ENCODE measurements at regions not wholly inside any gene's neighbourhood (a gene's known extent, or its start where the extent isn't known, plus 50 kb on each side); places are given as distances from the start of the nearest gene placed in this dataset.
"Not testable (repeated sequence)": the region's sequence is repeated elsewhere in the genome, so short reads cannot be mapped to it uniquely, and the experiment has no call there.

DNA sequence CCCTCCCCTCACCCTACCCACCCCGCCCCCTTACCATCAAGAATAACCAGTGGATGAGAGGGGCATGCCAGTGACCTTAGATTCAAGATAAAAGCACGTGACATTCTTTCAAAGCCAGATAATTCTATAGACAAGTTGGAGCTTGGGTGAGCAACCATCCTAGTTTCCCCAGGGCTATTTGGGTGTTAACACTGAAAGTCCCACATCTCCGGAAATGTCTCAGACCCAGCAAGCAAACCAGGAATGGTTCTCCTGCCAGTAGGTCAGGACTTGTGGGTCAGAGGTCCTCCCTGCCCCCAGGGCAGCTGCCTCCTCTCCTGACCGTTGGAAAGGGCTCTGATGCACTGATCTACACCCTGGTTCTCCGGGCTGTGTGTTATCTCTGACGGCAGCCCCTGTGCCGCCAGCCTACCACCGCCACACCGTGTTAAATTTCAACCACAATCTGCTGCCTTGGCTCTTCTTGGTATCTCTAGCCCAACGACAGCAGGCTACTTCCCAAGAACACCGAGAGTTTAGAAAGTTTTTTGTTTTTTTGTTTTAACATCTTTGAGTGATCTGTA is 287.0 kb downstream of the BCL2L11 start:
- not testable (repeated sequence) for DNase-seq

GRCh38 chr2:111410868-111411406 is 290.2 kb downstream of the BCL2L11 start:
- DNase-seq, result peak; percentile 42

DNA sequence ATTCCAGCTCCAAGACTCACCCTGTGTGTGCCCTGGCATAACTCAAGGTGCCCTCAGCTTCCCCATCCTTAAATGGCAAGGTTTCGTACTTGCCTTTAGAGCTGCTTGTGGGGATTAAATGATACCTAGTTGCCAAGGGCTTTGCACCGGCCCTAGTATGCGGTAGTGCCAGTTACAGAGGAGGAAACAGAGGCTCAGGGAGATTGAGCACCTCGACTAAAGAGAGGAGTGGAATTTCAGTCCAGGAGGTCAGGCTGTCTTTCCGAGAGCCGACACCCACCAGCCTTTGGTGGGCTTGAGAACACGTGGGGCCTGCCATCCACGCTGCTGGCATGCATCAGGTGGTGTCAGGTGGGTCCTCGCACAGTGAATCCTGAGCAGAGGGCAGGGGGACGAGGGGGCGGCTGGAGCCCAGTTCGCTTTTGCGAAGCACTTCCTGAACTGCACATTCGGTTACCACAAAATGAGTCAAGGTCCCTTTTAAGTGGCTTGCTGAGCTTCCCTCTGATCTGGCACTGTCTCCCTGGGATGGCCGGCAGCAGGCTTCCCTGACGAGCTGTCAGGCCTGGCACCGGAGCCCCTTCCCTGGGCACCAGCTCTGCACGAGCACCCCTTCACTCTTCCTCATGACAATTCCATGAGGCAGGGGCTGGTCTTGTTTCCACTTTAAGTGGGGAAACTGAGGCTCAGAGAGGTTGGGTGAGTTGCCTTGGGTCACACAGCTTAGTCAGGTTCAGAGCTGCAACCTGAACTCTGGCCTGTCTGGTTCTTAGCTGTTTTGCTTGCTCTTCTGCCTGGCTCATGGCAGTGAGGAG is 291.4 kb downstream of the BCL2L11 start:
- peak; percentile 63 for DNase-seq

DNA sequence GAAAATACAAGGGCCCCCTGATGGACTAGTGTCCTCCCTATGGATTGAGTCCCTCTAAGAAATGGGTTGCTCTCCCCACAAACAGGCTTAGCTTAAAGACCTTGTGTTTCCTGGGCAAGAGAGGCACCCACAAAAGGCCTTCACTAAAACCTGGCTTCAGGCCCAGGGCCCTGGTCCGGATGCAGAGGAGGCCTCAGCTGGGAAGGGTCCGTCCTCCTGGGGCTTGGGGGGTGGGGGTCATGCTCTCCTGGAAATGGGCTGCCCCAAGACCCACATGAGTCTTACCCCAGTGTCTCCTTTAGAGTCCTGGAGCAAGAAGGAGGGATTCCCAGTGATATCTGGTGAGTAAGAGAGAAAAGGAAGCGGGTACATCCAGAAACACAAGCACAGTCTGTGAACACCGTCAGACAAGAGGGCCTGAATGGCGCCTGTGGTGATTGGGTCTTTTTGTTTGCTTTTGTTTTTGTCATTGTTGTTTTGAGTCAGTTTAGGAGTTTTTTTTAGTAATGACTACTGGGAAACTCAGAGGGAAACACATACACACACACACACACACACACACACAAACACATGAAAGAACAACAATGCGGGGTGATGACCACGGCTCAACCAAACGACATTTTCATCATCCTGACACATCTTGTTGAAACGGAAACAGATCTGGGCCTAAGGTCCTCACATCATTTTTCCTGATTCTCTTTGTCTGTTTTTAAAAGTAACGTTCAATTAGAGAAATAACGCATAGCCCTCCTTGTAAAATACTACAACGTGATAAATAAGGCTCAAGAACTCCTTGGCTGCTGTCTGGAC is 292.3 kb downstream of the BCL2L11 start:
- peak; percentile 55 for DNase-seq

GRCh38 chr2:111413950-111414349 is 293.2 kb downstream of the BCL2L11 start:
- peak; percentile 56 for DNase-seq

DNA sequence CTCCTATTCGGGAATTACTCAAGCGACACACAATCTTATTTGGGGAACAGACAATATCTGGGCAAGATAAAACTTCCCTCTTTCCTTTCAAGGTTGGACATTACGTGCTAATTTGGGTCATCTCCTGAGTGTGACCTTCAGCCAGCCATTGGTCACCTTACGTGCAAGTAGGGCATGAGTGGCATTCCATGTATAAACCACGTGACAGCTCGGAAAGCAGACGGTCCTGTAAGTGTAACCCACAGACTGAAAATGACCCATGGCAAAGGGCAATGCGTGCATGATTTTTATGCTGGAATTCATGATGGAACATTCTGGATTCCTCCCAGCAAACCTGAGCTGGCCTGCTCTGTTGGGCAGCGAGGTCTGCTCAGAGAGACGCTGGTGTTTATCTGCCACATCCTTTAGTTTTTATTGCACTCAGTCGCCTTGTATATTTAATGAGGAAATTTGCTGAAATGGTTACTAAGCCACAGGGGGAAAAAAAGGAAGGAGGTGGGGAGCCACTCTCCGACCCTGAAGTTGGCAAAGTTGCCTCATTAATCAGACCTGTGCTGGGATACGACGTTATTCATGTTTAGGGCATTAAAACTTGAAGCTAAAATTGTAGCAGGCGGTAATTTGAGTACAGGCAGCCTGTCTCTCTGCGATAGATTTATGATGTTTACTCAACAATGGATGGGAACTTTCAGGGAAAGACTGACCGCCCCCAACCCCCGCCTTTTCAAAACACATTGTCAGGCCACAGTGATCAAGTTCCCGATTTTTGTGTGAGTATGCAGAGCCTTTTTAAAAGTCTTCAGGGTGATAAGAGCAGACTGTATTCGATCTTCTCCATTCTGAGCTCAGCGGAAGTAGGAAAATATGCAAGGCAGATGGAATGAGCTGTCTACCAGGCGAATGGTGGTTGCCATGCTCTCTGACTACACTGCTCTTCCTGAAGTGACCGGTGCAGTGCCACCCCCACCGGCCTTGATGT is 295.3 kb downstream of the BCL2L11 start:
- DNase-seq, result peak; percentile 30

DNA sequence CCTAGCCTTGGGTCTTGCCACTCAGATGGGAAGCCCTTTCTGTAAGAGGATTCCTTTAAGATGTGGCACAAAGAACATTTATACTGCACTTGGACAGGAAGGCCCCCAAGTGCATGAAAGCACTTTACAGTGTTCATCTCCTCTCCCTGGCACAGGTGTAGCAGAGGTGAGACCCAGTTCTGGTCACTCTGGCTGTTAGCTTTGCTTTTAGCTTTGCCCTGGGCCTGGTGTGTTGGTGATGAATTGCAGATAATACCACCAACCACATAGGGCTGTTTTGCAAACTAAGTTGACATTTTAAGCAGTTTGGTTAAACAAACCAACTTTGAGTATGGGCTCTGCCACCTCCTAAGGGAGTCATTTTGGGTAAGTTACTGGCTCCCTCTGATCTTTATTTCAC is 296.3 kb downstream of the BCL2L11 start:
- peak; percentile 55 for DNase-seq

DNA sequence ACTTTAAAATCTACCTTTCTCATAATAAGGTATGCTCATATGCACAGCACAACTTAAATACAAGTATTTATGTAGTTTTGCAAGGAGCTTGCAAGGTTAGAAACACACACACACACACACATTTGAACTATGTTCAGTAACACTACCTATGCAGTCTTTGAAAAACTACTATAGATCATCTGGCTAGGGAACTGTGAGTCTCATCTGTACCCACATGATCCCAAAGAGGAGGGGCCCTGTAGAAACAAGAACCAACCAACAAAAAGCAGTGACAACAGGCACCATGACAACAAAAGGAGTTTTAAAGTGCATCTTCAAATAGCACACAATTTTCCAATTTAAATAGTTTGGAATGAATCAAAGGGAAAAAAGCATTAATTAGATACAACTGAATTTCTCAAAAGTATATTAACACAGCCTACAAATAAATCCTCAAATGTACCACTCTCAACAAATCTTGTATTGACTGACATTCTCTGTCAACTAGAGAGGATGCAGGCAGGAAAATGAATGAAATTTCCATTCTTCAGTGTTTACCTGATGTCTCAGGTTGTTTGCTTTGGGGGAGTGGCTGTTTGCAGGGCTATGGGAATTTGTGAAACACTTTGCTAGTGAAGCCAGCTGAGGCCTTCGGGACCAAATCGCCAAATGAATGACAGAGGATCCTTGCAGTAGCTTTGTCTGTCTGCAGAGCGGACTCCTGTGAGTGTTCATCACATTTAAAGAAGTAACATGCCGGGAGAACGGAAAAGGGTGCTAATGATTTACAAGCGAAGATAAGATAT is 297.6 kb downstream of the BCL2L11 start:
- DNase-seq, result peak; percentile 11

DNA sequence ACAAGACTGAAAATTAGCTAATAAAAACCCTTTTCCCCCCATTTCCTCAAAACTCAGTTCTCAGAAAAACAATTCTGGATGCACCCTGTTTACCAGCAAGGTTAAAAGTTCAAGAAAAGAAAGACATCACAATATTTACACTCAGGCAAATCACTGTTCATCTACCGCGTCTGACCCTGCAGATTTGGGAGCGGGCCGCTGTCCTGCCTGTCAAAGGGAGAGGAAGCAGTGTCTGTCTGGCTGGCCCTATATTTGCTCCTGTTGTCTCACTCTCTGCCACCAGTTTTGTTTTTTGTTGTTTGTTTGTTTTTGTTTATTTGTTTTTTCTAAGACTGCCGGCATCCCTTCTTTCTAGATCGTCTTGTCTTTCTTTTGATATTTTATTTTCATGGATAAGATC is 299.4 kb downstream of the BCL2L11 start:
- not testable (repeated sequence) for DNase-seq

GRCh38 chr2:111420835-111421234 is 300.1 kb downstream of the BCL2L11 start:
- DNase-seq, result not testable (repeated sequence)

- DNase-seq, result peak; percentile 56
Observed at GRCh38 chr2:111421949-111422348, 301.2 kb downstream of the BCL2L11 start.

DNA sequence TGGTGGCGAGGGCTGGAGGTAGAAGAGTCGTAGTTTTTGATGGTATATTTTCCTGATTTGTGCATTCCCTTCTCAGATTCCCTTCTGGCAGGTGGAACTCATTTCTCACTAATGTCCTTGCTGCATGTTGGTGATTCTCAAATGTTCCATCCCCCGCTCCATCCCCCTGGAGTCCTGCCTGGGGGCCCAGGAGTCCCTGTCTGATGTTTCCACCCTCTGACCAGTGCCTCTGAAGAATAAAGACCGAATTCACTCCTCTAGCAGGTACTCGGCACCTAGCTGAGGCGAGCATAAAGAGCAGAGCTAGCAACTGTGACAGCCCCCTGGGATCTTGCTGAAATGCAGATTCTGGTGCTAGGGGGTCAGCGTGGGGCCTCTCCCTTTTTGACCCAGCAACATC is 301.8 kb downstream of the BCL2L11 start:
- peak; percentile 58 for DNase-seq

DNA sequence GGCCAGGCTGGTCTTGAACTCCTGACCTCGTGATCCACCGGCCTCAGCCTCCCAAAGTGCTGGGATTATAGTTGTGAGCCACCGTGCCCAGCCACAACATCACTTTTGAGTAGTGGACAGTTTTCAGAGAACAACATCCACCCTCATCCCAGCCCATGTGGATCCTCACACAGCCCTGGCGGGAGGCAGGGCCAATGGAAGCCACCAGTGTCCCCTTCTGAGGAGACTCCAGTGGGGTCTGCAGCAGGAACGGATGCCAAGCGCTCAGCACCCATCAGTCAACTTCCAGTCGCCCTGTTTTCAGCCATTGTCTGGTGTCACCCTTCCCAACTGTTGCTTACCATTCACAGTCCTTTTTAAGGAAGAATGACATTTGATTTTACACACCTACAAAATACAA is 302.5 kb downstream of the BCL2L11 start:
- peak; percentile 56 for DNase-seq

- peak; percentile 66 for DNase-seq
Observed at GRCh38 chr2:111424176-111424575, 303.5 kb downstream of the BCL2L11 start.

DNA sequence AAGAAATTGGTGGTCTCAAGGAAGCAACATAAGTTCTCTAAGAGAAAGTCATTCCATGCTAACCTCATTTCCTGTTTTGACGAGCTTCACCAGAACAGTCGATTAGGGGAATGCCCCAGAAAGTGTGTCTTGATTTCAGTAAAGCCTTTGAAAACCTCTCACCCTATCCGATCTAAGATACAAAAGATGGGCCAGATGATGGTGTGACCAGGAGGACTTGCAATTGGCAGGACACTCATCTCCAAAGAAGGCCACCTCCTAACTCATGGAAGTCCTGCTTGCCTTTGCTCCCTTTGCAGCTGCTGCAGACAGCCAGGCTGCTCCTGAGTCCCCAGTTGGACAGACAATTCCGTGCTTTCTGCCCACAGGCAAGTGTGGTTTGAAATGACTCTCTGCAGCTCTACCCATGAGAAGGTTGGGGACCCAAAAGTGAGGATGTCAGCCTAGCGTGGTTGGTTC is 304.2 kb downstream of the BCL2L11 start:
- DNase-seq, result peak; percentile 90

GRCh38 chr2:111425789-111426201 is 305.1 kb downstream of the BCL2L11 start:
- DNase-seq, result peak; percentile 70

DNA sequence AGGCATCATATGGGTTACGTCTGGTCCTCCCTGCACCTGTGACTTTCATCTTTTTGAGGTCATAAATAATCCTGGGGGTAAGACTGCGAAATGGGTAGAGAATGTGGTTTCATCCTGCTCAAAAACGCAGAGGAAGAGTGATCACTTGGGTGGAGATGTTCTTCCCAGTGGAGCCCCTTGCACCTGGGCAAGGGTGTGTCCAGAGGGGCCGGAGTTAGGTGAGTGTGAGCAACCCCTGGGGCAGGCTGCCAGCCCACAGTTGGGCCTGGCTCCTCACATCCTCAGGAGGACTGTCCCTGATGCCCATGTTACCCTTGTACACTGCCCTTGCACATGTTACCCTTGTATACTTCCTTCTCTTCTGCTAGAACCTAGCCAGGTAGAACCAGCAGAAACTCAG is 306.6 kb downstream of the BCL2L11 start:
- not testable (repeated sequence) for DNase-seq

GRCh38 chr2:111428915-111429314 is 308.2 kb downstream of the BCL2L11 start:
- peak; percentile 59 for DNase-seq

GRCh38 chr2:111429353-111429752 is 308.6 kb downstream of the BCL2L11 start:
- DNase-seq, result not testable (repeated sequence)

DNA sequence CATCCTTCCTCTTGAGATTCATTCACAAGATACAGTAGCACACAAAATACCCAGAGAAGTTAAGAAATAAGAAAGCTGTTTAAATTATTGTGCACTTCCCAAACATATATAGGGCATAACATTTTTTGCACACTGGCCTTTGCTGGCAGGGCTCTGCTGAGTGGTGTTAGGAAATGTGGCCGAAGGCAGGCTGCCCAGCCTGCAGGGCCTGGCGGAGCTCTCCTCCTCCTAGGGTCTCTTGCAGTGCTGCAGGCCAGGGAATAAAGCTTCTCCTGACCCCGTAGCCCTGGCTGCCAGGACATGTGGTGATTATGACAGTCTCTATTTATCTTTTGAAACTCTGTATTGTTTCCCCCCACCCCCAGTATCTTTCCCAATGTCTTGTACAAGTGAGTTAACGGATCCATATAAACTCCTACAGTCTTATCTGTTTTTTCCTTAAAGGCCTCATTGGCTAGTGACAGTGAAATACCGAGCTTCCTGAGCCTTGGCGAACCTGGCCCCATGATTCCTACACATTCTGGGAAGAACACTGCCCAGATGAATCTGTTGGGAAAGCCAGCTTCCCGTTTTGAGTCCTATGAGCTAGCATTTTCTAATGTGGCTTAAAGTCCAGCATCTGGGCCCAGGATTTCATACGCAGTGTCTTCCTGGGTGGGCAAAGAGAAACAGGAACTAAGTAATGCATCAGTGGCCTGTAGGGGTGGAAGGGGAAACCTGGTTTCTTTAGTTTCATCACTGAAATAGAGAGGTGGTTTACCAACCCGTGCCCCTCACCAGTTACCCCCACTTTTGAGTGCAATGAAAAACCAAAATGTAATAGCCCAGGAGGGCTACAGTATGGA is 310.3 kb downstream of the BCL2L11 start:
- peak; percentile 21 for DNase-seq

Data from activated CD8-positive, alpha-beta memory T cell treated with anti-CD3 and anti-CD28 coated beads for 24 hours (primary cell).